Muscle layer of duodenum (tissue), 2 donors: ENCODE measurements at regions not wholly inside any gene's neighbourhood (a gene's known extent, or its start where the extent isn't known, plus 50 kb on each side); places are given as distances from the start of the nearest gene placed in this dataset.
"Not testable (repeated sequence)": the region's sequence is repeated elsewhere in the genome, so short reads cannot be mapped to it uniquely, and the experiment has no call there.

Source experiments
- H3K27ac ChIP-seq: one replicate; pipeline ENCODE4 v1.7.0; 2013; ENCODE audit warnings: mild to moderate bottlenecking, low read length
- H3K27me3 ChIP-seq: one replicate; pipeline ENCODE4 v1.7.0; 2013; ENCODE audit warnings: low read depth, mild to moderate bottlenecking, control low read depth, low read length
- H3K36me3 ChIP-seq, 2 donors: one replicate each; pipeline ENCODE4 v1.7.0; 2013; ENCODE audit warnings: low read length in 2 of 2, control low read depth in 1 of 2, mild to moderate bottlenecking in 1 of 2; ENCODE audit not compliant: insufficient read depth in 2 of 2, control insufficient read depth in 1 of 2
- H3K4me1 ChIP-seq, 2 donors: one replicate each; pipeline ENCODE4 v1.7.0; 2013; ENCODE audit warnings: low read length in 2 of 2, mild to moderate bottlenecking in 2 of 2, control low read depth in 1 of 2, moderate library complexity in 1 of 2; ENCODE audit not compliant: insufficient read depth in 2 of 2, control insufficient read depth in 1 of 2
- H3K4me3 ChIP-seq, 2 donors: one replicate each; pipeline ENCODE4 v1.7.0; 2013; ENCODE audit warnings: low read length in 2 of 2, low read depth in 1 of 2, mild to moderate bottlenecking in 1 of 2
- H3K9me3 ChIP-seq, 2 donors: one replicate each; pipeline ENCODE4 v1.7.0; 2013; ENCODE audit warnings: low read length in 2 of 2, control low read depth in 1 of 2, mild to moderate bottlenecking in 1 of 2; ENCODE audit not compliant: control insufficient read depth in 1 of 2
- donor health status: healthy.

DNA sequence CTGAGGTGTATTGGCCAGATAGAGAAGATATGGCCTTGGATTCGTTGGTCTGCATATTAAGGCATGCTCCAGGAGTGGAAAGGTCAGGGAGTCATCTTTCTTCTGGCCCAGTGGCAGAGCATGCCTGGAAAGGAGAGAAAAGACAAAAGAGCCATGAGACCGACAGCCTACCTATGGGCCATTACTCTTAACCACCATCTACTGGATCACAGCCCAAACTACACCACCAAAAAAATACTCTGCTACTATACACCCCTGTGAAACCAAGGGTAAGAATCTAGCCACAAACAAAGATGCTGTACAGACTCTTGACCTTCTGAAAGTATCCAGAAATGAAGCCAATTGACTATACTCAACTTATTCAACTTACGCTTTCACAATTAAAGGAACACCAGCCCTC, 96.1 kb upstream of the PLSCR5 start:
- Histone ChIP-seq H3K9me3 (no peaks in the 10 kb centered on the region), H3K27me3 (no peaks in the 10 kb centered on the region), H3K4me1 (no peaks in the 10 kb centered on the region), H3K4me3 (no peak overlapping the region), H3K27ac (no peak overlapping the region), H3K36me3 (no peaks in the 10 kb centered on the region)

DNA sequence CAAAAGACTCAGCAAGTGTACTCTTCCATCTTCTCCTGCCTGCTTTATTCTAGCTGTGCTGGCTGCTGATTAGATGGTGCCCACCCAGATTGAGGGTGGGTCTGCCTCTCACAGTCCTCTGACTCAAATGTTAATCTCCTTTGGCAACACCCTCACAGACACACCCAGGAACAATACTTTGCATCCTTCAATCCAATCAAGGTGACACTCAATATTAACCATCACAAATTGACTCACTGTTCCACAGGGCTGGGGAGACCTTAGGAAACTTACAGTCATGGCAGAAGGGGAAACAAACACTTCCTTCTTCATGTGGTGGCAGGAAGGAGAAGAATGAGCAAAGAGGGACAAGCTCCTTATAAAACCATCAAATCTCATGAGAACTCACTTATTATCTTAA, 94.9 kb upstream of the PLSCR5 start:
- not testable (repeated sequence) for H3K27me3 ChIP-seq, H3K4me3 ChIP-seq, H3K36me3 ChIP-seq, H3K27ac ChIP-seq, H3K9me3 ChIP-seq, H3K4me1 ChIP-seq

DNA sequence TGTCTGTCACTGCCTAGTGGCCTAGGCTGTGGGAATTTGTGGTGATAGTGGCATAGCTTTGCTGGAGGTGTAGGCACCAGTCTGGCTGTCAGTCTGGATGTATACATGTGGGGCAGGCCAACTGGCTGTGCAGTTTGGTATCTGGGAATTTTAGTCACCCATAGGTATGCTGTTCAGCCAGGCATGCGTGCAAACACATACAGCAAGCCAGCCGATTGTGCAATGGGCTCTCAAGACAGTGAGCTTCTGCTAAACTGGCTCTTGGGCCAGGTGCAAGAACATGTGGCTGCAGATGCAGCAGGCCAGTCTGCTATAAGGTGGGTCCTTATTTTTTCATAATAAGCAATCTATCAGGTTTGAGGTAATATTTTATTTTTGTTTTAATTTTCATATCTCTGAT, 87.1 kb upstream of the PLSCR5 start:
- Histone ChIP-seq H3K36me3 (no peaks in the 10 kb centered on the region), H3K4me3 (no peak overlapping the region), H3K27me3 (no peaks in the 10 kb centered on the region), H3K27ac (no peak overlapping the region), H3K4me1 (no peaks in the 10 kb centered on the region), H3K9me3 (peaks cover 0 to 5% of the 10 kb centered on the region in 2 donors)

DNA sequence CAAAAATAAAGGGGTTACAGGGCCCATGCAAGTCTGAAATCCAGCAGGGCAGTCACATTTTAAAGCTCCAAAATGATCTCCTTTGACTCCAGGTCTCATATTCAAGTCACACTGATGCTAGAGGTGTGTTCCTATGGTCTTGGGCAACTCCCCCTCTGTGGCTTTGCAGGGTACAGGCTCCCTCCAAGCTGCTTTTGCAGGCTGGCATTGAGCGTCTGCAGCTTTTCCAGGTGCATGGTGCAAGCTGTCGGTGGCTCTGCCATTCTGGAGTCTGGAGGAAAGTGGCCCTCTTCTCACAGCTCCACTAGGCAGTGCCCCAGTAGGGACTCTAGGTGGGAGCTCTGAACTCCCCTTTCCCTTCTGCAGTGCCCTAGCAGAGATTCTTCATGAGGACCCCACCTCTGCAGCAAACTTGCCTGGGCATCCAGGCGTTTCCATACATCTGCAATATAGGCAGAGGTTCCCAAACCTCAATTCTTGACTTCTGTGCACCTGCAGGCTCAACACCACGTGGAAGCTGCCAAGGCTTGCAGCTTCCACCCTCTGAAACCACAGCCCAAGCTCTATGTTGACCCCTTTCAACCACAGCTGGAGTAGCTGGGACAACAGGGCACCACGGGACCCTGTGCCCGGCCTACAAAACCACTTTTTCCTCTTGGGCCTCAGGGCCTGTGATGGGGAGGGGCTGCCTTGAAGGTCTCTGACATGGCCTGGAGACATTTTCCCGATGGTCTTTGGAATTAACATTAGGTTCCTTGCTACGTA, 80.1 kb upstream of the PLSCR5 start:
- Histone ChIP-seq H3K4me3 (no peak overlapping the region), H3K9me3 (no peaks in the 10 kb centered on the region), H3K27ac (no peak overlapping the region), H3K36me3 (no peaks in the 10 kb centered on the region), H3K4me1 (no peaks in the 10 kb centered on the region), H3K27me3 (no peaks in the 10 kb centered on the region)

DNA sequence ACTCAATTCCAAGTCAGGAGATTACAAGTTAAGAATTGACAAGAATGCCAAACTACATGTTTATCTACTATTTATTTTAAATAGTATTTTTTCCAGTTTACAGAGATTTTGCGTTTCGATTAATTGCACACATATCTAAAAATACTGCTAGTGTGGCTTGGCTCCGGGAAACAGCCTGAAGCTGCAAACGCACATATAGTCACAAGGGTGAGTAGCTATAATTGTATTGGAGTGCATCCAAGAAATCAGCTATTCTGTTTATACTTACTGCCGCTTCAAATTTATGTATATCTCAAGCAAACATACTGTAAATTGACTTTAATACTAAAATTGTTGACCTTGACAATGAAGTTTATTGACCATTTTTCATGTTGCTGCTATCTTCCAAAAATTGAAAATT, 77.0 kb upstream of the PLSCR5 start:
- Histone ChIP-seq H3K27ac (no peak overlapping the region), H3K4me3 (no peak overlapping the region), H3K27me3 (no peaks in the 10 kb centered on the region), H3K4me1 (no peaks in the 10 kb centered on the region), H3K36me3 (no peaks in the 10 kb centered on the region), H3K9me3 (no peaks in the 10 kb centered on the region)

DNA sequence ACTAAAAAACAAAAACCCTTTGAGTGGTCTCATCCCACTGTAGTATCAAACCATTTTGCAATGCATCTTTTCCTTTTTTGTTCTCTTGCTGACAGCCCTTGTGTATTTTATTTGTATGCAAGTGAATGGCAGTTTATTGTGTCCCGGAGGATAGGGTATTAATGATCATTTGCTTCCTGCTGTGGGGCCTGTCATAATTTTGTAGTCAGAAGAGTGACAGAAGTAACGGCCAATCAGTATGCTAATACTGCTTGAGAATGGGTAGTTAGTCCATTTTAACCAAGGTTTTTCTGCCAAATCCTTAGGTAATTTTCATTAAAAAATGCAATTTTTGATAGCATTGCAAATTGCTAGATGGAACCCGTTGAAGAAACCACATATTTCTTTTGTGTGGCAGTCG, 75.5 kb upstream of the PLSCR5 start:
- Histone ChIP-seq H3K4me3 (no peak overlapping the region), H3K27me3 (no peaks in the 10 kb centered on the region), H3K36me3 (no peaks in the 10 kb centered on the region), H3K9me3 (no peaks in the 10 kb centered on the region), H3K4me1 (no peaks in the 10 kb centered on the region), H3K27ac (no peak overlapping the region)

DNA sequence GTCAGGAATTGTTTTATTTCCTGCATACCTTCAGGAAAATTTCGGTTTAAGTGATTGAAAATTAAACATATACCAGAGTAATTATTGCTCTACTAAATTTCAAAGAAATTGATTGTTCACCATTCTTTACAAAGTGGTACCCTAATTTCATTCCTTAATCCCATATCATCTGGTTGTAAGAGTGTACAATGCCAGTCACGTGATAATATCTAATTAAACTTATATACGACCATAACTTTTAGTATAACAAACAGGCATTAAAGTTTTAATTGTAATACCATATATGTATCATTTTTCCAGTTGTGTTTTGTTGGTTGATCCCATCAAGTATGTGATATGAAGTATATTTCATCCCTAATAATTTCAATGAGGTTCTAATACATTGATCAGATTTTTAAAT, 74.8 kb upstream of the PLSCR5 start:
- H3K27me3 ChIP-seq: no peaks in the 10 kb centered on the region
- H3K27ac ChIP-seq: no peak overlapping the region
- no peak overlapping the region for H3K4me3 ChIP-seq
- no peaks in the 10 kb centered on the region for H3K4me1 ChIP-seq
- H3K9me3 ChIP-seq: no peaks in the 10 kb centered on the region
- no peaks in the 10 kb centered on the region for H3K36me3 ChIP-seq

DNA sequence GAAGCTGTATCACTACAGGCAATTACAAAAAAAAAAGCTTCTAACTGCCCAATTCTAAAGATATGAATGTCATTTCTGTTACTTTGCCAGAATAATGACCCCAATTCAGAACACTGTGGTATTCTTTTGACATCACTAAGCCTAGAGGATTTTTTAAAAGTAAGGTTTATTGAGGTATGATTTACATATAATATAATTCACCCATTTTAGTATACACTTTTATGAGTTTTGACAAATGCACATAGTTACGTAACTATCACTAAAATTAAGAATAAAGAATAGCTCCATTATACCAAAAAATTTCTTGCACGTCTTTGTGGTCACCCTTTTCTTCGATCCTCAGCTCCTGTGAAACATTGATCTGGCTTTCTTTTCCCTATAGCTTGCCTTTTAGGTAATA, 74.0 kb upstream of the PLSCR5 start:
- no peaks in the 10 kb centered on the region for H3K4me1 ChIP-seq
- H3K4me3 ChIP-seq: no peak overlapping the region
- H3K36me3 ChIP-seq: no peaks in the 10 kb centered on the region
- no peaks in the 10 kb centered on the region for H3K9me3 ChIP-seq
- H3K27ac ChIP-seq: no peak overlapping the region
- H3K27me3 ChIP-seq: no peaks in the 10 kb centered on the region

DNA sequence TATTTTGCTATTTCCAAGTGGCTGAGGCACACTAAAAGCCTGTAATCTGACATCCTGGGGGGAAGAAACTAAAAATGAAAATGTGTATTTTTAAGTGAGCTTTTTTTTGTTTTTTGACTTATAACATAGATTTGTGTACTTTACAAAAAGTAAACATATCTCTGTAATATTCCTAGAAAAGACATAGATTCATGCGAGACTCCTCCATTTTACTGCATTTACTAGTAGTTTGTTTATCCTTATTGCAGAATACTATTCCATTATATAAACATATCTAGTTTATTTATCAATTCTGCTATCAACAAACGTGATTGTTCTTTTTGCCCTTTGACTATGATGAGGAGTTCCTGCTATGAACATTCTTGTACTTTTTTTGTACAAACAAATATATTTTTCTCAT, 67.8 kb upstream of the PLSCR5 start:
- Histone ChIP-seq H3K36me3 (no peaks in the 10 kb centered on the region), H3K4me1 (no peaks in the 10 kb centered on the region), H3K4me3 (no peak overlapping the region), H3K9me3 (no peaks in the 10 kb centered on the region), H3K27ac (no peak overlapping the region), H3K27me3 (no peaks in the 10 kb centered on the region)

DNA sequence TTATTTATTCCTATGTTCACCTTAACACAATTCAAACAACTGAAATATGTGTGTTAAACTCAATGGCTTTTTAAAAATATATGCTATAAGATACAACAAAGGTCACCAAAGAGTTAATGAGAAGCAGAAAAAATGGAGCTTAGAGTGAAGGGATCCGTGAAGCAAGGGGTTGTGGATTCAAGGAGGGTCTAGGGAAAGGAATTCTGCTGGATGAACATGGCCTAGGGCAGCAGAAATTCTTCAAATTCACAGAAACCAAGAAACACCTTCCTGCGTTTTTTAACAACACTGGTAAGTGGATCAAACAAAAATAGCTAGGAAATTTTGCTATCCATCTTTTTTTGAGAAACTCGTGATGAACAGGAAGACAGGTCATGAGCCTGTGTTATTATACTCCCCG, 59.3 kb upstream of the PLSCR5 start:
- Histone ChIP-seq H3K36me3 (no peaks in the 10 kb centered on the region), H3K27ac (no peak overlapping the region), H3K4me1 (no peaks in the 10 kb centered on the region), H3K27me3 (no peaks in the 10 kb centered on the region), H3K9me3 (no peaks in the 10 kb centered on the region), H3K4me3 (no peak overlapping the region)

DNA sequence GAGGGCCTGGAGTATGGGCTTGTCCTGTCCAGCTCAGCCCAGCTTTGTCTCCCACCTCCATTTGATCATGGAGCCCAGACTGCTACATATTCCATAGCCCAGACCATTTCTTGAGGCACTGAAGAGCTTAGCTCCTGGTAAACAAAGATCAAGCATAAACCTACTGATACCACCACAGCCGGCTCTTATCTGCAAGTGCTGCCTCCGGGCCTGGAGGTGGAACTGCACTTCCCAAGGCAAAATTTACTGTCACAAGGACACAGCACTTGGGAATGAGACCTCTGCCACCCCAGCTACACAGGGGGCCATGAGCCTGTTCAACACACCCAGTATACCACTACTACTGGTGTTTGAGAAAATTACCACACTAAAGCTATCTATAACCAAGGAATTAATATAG, 53.7 kb upstream of the PLSCR5 start:
- no peaks in the 10 kb centered on the region for H3K4me1 ChIP-seq
- H3K36me3 ChIP-seq: no peaks in the 10 kb centered on the region
- no peaks in the 10 kb centered on the region for H3K27me3 ChIP-seq
- H3K9me3 ChIP-seq: no peaks in the 10 kb centered on the region
- no peak overlapping the region for H3K27ac ChIP-seq
- no peak overlapping the region for H3K4me3 ChIP-seq

DNA sequence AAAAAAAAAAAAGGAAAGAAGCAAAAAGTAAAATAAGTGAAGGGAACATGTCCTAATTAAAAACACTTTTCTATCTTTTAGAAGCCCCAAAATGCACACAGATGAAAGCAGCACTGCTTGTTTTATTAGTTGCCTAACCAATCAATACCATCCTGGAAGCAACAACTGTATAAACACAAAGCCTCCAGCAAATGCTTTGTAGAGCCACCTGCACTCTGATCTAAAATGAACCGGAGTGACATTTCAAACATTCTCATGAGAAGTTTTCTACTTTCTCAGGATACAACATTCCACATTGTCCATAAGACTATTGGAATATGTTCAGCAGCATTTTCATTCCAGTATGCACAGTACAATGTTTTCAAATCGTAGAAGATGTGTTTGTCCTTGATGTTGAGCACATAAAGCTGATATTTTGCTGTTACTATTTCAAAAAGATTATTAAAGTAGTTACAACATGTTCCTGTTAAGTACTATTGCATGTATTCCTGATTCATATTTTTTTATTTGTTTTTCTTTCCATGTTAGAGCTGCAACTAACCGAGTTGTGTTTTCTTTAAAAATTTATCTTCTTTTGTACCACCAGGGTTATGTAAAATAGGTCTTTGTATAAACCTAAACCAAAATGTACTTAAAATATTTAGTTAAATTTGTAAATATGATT, 50.3 kb upstream of the PLSCR5 start:
- Histone ChIP-seq H3K4me3 (no peak overlapping the region), H3K4me1 (peaks cover 0 to under 1% of the 10 kb centered on the region in 2 donors), H3K36me3 (no peaks in the 10 kb centered on the region), H3K9me3 (no peaks in the 10 kb centered on the region), H3K27ac (no peak overlapping the region), H3K27me3 (no peaks in the 10 kb centered on the region)
